HG03066 (cell line): ENCODE measurements at regions not wholly inside any gene's neighbourhood (a gene's known extent, or its start where the extent isn't known, plus 50 kb on each side); places are given as distances from the start of the nearest gene placed in this dataset.

Experiments used
- ATAC-seq: cut with Tn5 transposase; IDR thresholded peaks from one replicate; pipeline ENCODE4 v1.9.1; 2021; ENCODE audit warnings: low read depth; ENCODE audit not compliant: unreplicated experiment

- no peak for ATAC-seq
These were observed 139.8 kb downstream of the HNMT start for GRCh38 chr2:138104071-138104470.

- ATAC-seq = no peak
These were observed 141.1 kb downstream of the HNMT start for GRCh38 chr2:138105358-138105757.

- ATAC-seq = no peak
These were observed 142.3 kb downstream of the HNMT start for GRCh38 chr2:138106606-138107005.

GRCh38 chr2:138107288-138107687, 143.0 kb downstream of the HNMT start:
- no peak for ATAC-seq

- ATAC-seq = no peak
These were observed 146.3 kb downstream of the HNMT start for GRCh38 chr2:138110453-138111083.

GRCh38 chr2:138112536-138112935, 148.3 kb downstream of the HNMT start:
- no peak for ATAC-seq

GRCh38 chr2:138113871-138114525, 149.7 kb downstream of the HNMT start:
- ATAC-seq = no peak

- ATAC-seq = no peak
These were observed 151.4 kb downstream of the HNMT start for GRCh38 chr2:138115666-138116065.

- ATAC-seq = no peak
These were observed 152.2 kb downstream of the HNMT start for GRCh38 chr2:138116456-138116855.

- no peak for ATAC-seq
These were observed 157.7 kb downstream of the HNMT start for GRCh38 chr2:138121666-138122661.

GRCh38 chr2:138122891-138123290, 158.6 kb downstream of the HNMT start:
- no peak for ATAC-seq

- no peak for ATAC-seq
These were observed 159.5 kb downstream of the HNMT start for GRCh38 chr2:138123741-138124140.

GRCh38 chr2:138124521-138124920, 160.2 kb downstream of the HNMT start:
- no peak for ATAC-seq

- ATAC-seq = no peak
These were observed 161.3 kb downstream of the HNMT start for GRCh38 chr2:138125306-138126288.

- ATAC-seq = no peak
These were observed 167.8 kb downstream of the HNMT start for GRCh38 chr2:138132108-138132507.

- no peak for ATAC-seq
These were observed 173.7 kb downstream of the HNMT start for GRCh38 chr2:138137949-138138348.

GRCh38 chr2:138147796-138148195, 183.5 kb downstream of the HNMT start:
- ATAC-seq = no peak

- ATAC-seq = no peak
These were observed 191.0 kb downstream of the HNMT start for GRCh38 chr2:138155304-138155703.

- ATAC-seq = no peak
These were observed 193.1 kb downstream of the HNMT start for GRCh38 chr2:138157372-138157771.

GRCh38 chr2:138170485-138170884, 206.2 kb downstream of the HNMT start:
- ATAC-seq = no peak
